H1 (cell line): ENCODE measurements at regions not wholly inside any gene's neighbourhood (a gene's known extent, or its start where the extent isn't known, plus 50 kb on each side); places are given as distances from the start of the nearest gene placed in this dataset.
"Not testable (repeated sequence)": the region's sequence is repeated elsewhere in the genome, so short reads cannot be mapped to it uniquely, and the experiment has no call there.

ENCODE experiments used
- BRCA1 ChIP-seq: IDR thresholded peaks from 2 replicates; pipeline ENCODE4 v1.6.1; 2012; ENCODE audit warnings: low read depth, low read length, improper control_type of control experiment
- CBX8 ChIP-seq: fragments of 300-800, 300-1000 bp; sonication (generic); IDR thresholded peaks from 2 replicates; pipeline ENCODE4 v1.7.1; 2016; ENCODE audit warnings: low read depth, low read length, borderline replicate concordance
- CEBPB ChIP-seq: IDR thresholded peaks from 2 replicates; pipeline ENCODE4 v1.6.1; 2012; ENCODE audit warnings: low read depth, low read length
- EP300 ChIP-seq, 2 experiments: IDR thresholded peaks; 1 replicate in 1 of 2; 2 replicates in 1 of 2; pipeline ENCODE4 v1.6.1; 2011 to 2012; ENCODE audit warnings: low read depth in 2 of 2, low read length in 2 of 2, mild to moderate bottlenecking in 2 of 2, borderline replicate concordance in 1 of 2, inconsistent platforms in 1 of 2, moderate library complexity in 1 of 2
- HDAC2 ChIP-seq, 2 experiments: fragments of 300-600 bp in 1 of 2; sonication (generic) in 1 of 2; IDR thresholded peaks; 2 replicates each; pipeline ENCODE4 v1.6.1; 2011 to 2012; ENCODE audit warnings: low read depth in 2 of 2, low read length in 2 of 2, mild to moderate bottlenecking in 2 of 2, moderate library complexity in 2 of 2, borderline replicate concordance in 1 of 2, inconsistent platforms in 1 of 2
- POLR2A ChIP-seq, 2 experiments: IDR thresholded peaks; 1 replicate in 1 of 2; 2 replicates in 1 of 2; pipeline ENCODE4 v1.6.1; 2011; ENCODE audit warnings: low read depth in 2 of 2, low read length in 2 of 2, mild to moderate bottlenecking in 2 of 2; ENCODE audit errors: control extremely low read depth in 1 of 2
- POLR2AphosphoS5 ChIP-seq: IDR thresholded peaks from 2 replicates; pipeline ENCODE4 v1.6.1; 2011; ENCODE audit warnings: low read depth, low read length
- RAD21 ChIP-seq, 2 experiments: IDR thresholded peaks in 1 of 2; conservative IDR thresholded peaks in 1 of 2; 2 replicates each; pipeline ENCODE4 v1.6.1; 2011; ENCODE audit warnings: low read depth in 2 of 2, low read length in 2 of 2, improper control_type of control experiment in 1 of 2, inconsistent platforms in 1 of 2, mild to moderate bottlenecking in 1 of 2, moderate library complexity in 1 of 2
- SIN3A ChIP-seq, 2 experiments: IDR thresholded peaks in 1 of 2; conservative IDR thresholded peaks in 1 of 2; 2 replicates each; pipeline ENCODE4 v1.6.1; 2011 to 2012; ENCODE audit warnings: low read length in 2 of 2, improper control_type of control experiment in 1 of 2, low read depth in 1 of 2, mild to moderate bottlenecking in 1 of 2
- SP2 ChIP-seq: IDR thresholded peaks from 2 replicates; pipeline ENCODE4 v1.6.1; 2012; ENCODE audit warnings: mild to moderate bottlenecking, low read length, inconsistent platforms
- SRF ChIP-seq: IDR thresholded peaks from 2 replicates; pipeline ENCODE4 v1.6.1; 2011; ENCODE audit warnings: mild to moderate bottlenecking, low read depth, low read length, moderate library complexity
- TF ChIP-seq, protein P1 (sequence below), 3 experiments: IDR thresholded peaks; 1 replicate in 2 of 3; 2 replicates in 1 of 3; pipeline versions ENCODE4 v1.5.1 to v1.6.1; 2011; ENCODE audit warnings: low read length in 3 of 3, mild to moderate bottlenecking in 3 of 3, inconsistent platforms in 2 of 3, low read depth in 1 of 3, moderate library complexity in 1 of 3; ENCODE audit not compliant: insufficient read depth in 1 of 3; ENCODE audit errors: control extremely low read depth in 1 of 3

- TF ChIP-seq, protein P1, sequence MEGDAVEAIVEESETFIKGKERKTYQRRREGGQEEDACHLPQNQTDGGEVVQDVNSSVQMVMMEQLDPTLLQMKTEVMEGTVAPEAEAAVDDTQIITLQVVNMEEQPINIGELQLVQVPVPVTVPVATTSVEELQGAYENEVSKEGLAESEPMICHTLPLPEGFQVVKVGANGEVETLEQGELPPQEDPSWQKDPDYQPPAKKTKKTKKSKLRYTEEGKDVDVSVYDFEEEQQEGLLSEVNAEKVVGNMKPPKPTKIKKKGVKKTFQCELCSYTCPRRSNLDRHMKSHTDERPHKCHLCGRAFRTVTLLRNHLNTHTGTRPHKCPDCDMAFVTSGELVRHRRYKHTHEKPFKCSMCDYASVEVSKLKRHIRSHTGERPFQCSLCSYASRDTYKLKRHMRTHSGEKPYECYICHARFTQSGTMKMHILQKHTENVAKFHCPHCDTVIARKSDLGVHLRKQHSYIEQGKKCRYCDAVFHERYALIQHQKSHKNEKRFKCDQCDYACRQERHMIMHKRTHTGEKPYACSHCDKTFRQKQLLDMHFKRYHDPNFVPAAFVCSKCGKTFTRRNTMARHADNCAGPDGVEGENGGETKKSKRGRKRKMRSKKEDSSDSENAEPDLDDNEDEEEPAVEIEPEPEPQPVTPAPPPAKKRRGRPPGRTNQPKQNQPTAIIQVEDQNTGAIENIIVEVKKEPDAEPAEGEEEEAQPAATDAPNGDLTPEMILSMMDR (IDR thresholded peaks at IDR 0.05; ENCODE audit: control extremely low read depth in 1 of 3, insufficient read depth in 1 of 3, low read depth in 1 of 3, low read length in 3 of 3): not testable (repeated sequence)
- TF ChIP-seq EP300 (IDR thresholded peaks at IDR 0.05; ENCODE audit: borderline replicate concordance in 1 of 2, low read depth in 2 of 2, low read length in 2 of 2); SIN3A (conservative IDR thresholded peaks at IDR 0.05 in 1 of 2, IDR thresholded peaks at IDR 0.05 in 1 of 2; ENCODE audit: low read depth in 1 of 2, low read length in 2 of 2); POLR2A (IDR thresholded peaks at IDR 0.05; ENCODE audit: control extremely low read depth in 1 of 2, low read depth in 2 of 2, low read length in 2 of 2); CEBPB; HDAC2 (IDR thresholded peaks at IDR 0.05; ENCODE audit: borderline replicate concordance in 1 of 2, low read depth in 2 of 2, low read length in 2 of 2); SP2; BRCA1; RAD21 (IDR thresholded peaks at IDR 0.05 in 1 of 2, conservative IDR thresholded peaks at IDR 0.05 in 1 of 2; ENCODE audit: low read depth in 2 of 2, low read length in 2 of 2); POLR2AphosphoS5; CBX8; SRF: not testable (repeated sequence)
These were observed 665.4 kb upstream of the RAG2 start for GRCh38 chr11:37263467-37263866.
